ENCODE measurements at regions not wholly inside any gene's neighbourhood (a gene's known extent, or its start where the extent isn't known, plus 50 kb on each side); places are given as distances from the start of the nearest gene placed in this dataset.

GRCh38 chr13:44243198-44243857, 130.3 kb upstream of the SERP2 start (continued):
- TF ChIP-seq ZBTB11 (CRISPR knock-in tag; IDR thresholded peaks at IDR 0.05) (no peak), NRF1 (conservative IDR thresholded peaks at IDR 0.05; ENCODE audit: low read depth, low read length) (no peak), NR2F1 (conservative IDR thresholded peaks at IDR 0.05) (no peak), ETV6 (conservative IDR thresholded peaks at IDR 0.05 in 1 of 2, IDR thresholded peaks at IDR 0.05 in 1 of 2; ENCODE audit: borderline replicate concordance in 1 of 2, low read depth in 1 of 2) (no peak), JUNB (IDR thresholded peaks at IDR 0.05) (no peak), CTCF (IDR thresholded peaks at IDR 0.05 in 2 of 3, conservative IDR thresholded peaks at IDR 0.05 in 1 of 3; ENCODE audit: control insufficient read depth in 2 of 3, extremely low read depth in 1 of 3, insufficient read depth in 1 of 3, low read depth in 3 of 3, low read length in 3 of 3) (peak; percentile 27 to 41 (median 30); a peak in 4 of 6 replicates), CBX5 (IDR thresholded peaks at IDR 0.05; ENCODE audit: low read depth) (no peak), CBFB (IDR thresholded peaks at IDR 0.05; ENCODE audit: low read depth) (no peak), BCLAF1 (IDR thresholded peaks at IDR 0.05) (no peak), MYB (IDR thresholded peaks at IDR 0.05; ENCODE audit: borderline replicate concordance, low read depth, low read length) (no peak), HSF1 (IDR thresholded peaks at IDR 0.05; ENCODE audit: low read depth, low read length) (no peak), FOXK2 (IDR thresholded peaks at IDR 0.05) (no peak), ATF2 (IDR thresholded peaks at IDR 0.05; ENCODE audit: low read length) (no peak), NFIC (IDR thresholded peaks at IDR 0.05; ENCODE audit: low read depth, low read length) (no peak), EED (IDR thresholded peaks at IDR 0.05; ENCODE audit: low read depth) (0 out of 2 replicates have a peak, but pooled peaks have one; percentile 36)

Measured in GM12878 (cell line).